Thyroid gland (tissue), 4 donors: ENCODE measurements at regions not wholly inside any gene's neighbourhood (a gene's known extent, or its start where the extent isn't known, plus 50 kb on each side); places are given as distances from the start of the nearest gene placed in this dataset.

Source experiments
- CTCF ChIP-seq, 6 experiments: fragments of 200-600 bp in 3 of 6; fragments of 450-650 bp in 3 of 6; sonication (generic) in 3 of 6; IDR thresholded peaks; one replicate each; pipeline ENCODE4 v1.5.1; 2016 to 2019; ENCODE audit warnings: antibody characterized with exemption in 6 of 6, mild to moderate bottlenecking in 2 of 6, inconsistent platforms in 1 of 6, moderate library complexity in 1 of 6
- POLR2A ChIP-seq, 2 donors: fragments of 450-650 bp; IDR thresholded peaks; one replicate each; pipeline ENCODE4 v1.6.1; 2017; ENCODE audit warnings: antibody characterized with exemption in 2 of 2, mild to moderate bottlenecking in 2 of 2, moderate library complexity in 1 of 2

- TF ChIP-seq CTCF (IDR thresholded peaks at IDR 0.05): no peak
- TF ChIP-seq POLR2A (IDR thresholded peaks at IDR 0.05): no peak
Measured at GRCh38 chr2:187708272-187708671, 154.0 kb upstream of the TFPI start.
